IPS-18a (cell line): ENCODE measurements at regions not wholly inside any gene's neighbourhood (a gene's known extent, or its start where the extent isn't known, plus 50 kb on each side); places are given as distances from the start of the nearest gene placed in this dataset.
"Not testable (repeated sequence)": the region's sequence is repeated elsewhere in the genome, so short reads cannot be mapped to it uniquely, and the experiment has no call there.

Experiments
- H3K27ac ChIP-seq: one replicate; pipeline ENCODE4 v1.5.1; 2013; ENCODE audit warnings: low read length
- H3K27me3 ChIP-seq: one replicate; pipeline ENCODE4 v1.6.1; 2013; ENCODE audit warnings: mild to moderate bottlenecking, low read length; ENCODE audit not compliant: control insufficient read depth, insufficient read depth
- H3K36me3 ChIP-seq: one replicate; pipeline ENCODE4 v1.6.1; 2013; ENCODE audit warnings: low read depth, low read length; ENCODE audit not compliant: control insufficient read depth
- H3K4me1 ChIP-seq: one replicate; pipeline ENCODE4 v1.6.1; 2013; ENCODE audit warnings: low read depth, low read length; ENCODE audit not compliant: control insufficient read depth
- H3K4me3 ChIP-seq: one replicate; pipeline ENCODE4 v1.5.1; 2013; ENCODE audit warnings: low read length
- H3K9ac ChIP-seq: one replicate; pipeline ENCODE4 v1.6.1; 2013; ENCODE audit warnings: mild to moderate bottlenecking, low read length, moderate library complexity
- H3K9me3 ChIP-seq: one replicate; pipeline ENCODE4 v1.6.1; 2013; ENCODE audit warnings: low read depth, low read length; ENCODE audit not compliant: control insufficient read depth

GRCh38 chr7:106579086-106579485 lies 81.9 kb downstream of the CCDC71L start:
- not testable (repeated sequence) for H3K27me3 ChIP-seq, H3K9me3 ChIP-seq, H3K9ac ChIP-seq, H3K4me3 ChIP-seq, H3K4me1 ChIP-seq, H3K36me3 ChIP-seq, H3K27ac ChIP-seq

GRCh38 chr7:106575138-106575823 lies 85.7 kb downstream of the CCDC71L start:
- H3K9ac ChIP-seq, result no peak overlapping the region
- H3K36me3 ChIP-seq, result no peaks in the 10 kb centered on the region
- no peak overlapping the region for H3K4me3 ChIP-seq
- no peaks in the 10 kb centered on the region for H3K27me3 ChIP-seq
- no peaks in the 10 kb centered on the region for H3K9me3 ChIP-seq
- H3K27ac ChIP-seq, result no peak overlapping the region
- H3K4me1 ChIP-seq, result no peaks in the 10 kb centered on the region

- Histone ChIP-seq H3K4me3 (no peak overlapping the region), H3K4me1 (peaks cover 2% of the 10 kb centered on the region), H3K9me3 (no peaks in the 10 kb centered on the region), H3K27me3 (no peaks in the 10 kb centered on the region), H3K9ac (no peak overlapping the region), H3K27ac (no peak overlapping the region), H3K36me3 (no peaks in the 10 kb centered on the region)
Observed at GRCh38 chr7:106573738-106574137, 87.2 kb downstream of the CCDC71L start.

GRCh38 chr7:106573125-106573663 lies 87.8 kb downstream of the CCDC71L start:
- no peaks in the 10 kb centered on the region for H3K9me3 ChIP-seq
- no peaks in the 10 kb centered on the region for H3K36me3 ChIP-seq
- peaks cover 6% of the 10 kb centered on the region for H3K4me1 ChIP-seq
- no peak overlapping the region for H3K27ac ChIP-seq
- H3K27me3 ChIP-seq, result no peaks in the 10 kb centered on the region
- no peak overlapping the region for H3K9ac ChIP-seq
- no peak overlapping the region for H3K4me3 ChIP-seq

GRCh38 chr7:106572394-106573124 lies 88.4 kb downstream of the CCDC71L start:
- H3K4me3 ChIP-seq, result no peak overlapping the region
- no peak overlapping the region for H3K27ac ChIP-seq
- H3K9me3 ChIP-seq, result no peaks in the 10 kb centered on the region
- no peaks in the 10 kb centered on the region for H3K27me3 ChIP-seq
- no peak overlapping the region for H3K9ac ChIP-seq
- peaks cover 6% of the 10 kb centered on the region for H3K4me1 ChIP-seq
- H3K36me3 ChIP-seq, result no peaks in the 10 kb centered on the region

- no peaks in the 10 kb centered on the region for H3K9me3 ChIP-seq
- H3K9ac ChIP-seq, result no peak overlapping the region
- H3K27ac ChIP-seq, result no peak overlapping the region
- H3K4me3 ChIP-seq, result no peak overlapping the region
- H3K36me3 ChIP-seq, result no peaks in the 10 kb centered on the region
- peaks cover 6% of the 10 kb centered on the region for H3K4me1 ChIP-seq
- H3K27me3 ChIP-seq, result no peaks in the 10 kb centered on the region
Observed at GRCh38 chr7:106571563-106571962, 89.4 kb downstream of the CCDC71L start.

GRCh38 chr7:106570948-106571418 lies 90.0 kb downstream of the CCDC71L start:
- H3K9ac ChIP-seq, result no peak overlapping the region
- no peak overlapping the region for H3K27ac ChIP-seq
- no peaks in the 10 kb centered on the region for H3K27me3 ChIP-seq

GRCh38 chr7:106570146-106570545 lies 90.8 kb downstream of the CCDC71L start:
- no peak overlapping the region for H3K9ac ChIP-seq
- H3K27me3 ChIP-seq, result no peaks in the 10 kb centered on the region
- no peaks in the 10 kb centered on the region for H3K9me3 ChIP-seq
- no peak overlapping the region for H3K27ac ChIP-seq
- no peaks in the 10 kb centered on the region for H3K36me3 ChIP-seq
- H3K4me3 ChIP-seq, result no peak overlapping the region
- H3K4me1 ChIP-seq, result peaks cover 6% of the 10 kb centered on the region

More at GRCh38 chr7:106570948-106571418, 90.0 kb downstream of the CCDC71L start:
- no peaks in the 10 kb centered on the region for H3K36me3 ChIP-seq
- peaks cover 6% of the 10 kb centered on the region for H3K4me1 ChIP-seq
- H3K9me3 ChIP-seq, result no peaks in the 10 kb centered on the region
- H3K4me3 ChIP-seq, result no peak overlapping the region

- H3K9me3 ChIP-seq, result no peaks in the 10 kb centered on the region
- H3K9ac ChIP-seq, result no peak overlapping the region
- no peak overlapping the region for H3K27ac ChIP-seq
- H3K27me3 ChIP-seq, result no peaks in the 10 kb centered on the region
- H3K4me3 ChIP-seq, result no peak overlapping the region
- H3K4me1 ChIP-seq, result peaks cover 6% of the 10 kb centered on the region
- H3K36me3 ChIP-seq, result no peaks in the 10 kb centered on the region
Observed at GRCh38 chr7:106569500-106569929, 91.4 kb downstream of the CCDC71L start.

GRCh38 chr7:106568680-106569499 lies 92.1 kb downstream of the CCDC71L start:
- Histone ChIP-seq H3K9ac (no peak overlapping the region), H3K27me3 (no peaks in the 10 kb centered on the region), H3K27ac (no peak overlapping the region), H3K36me3 (no peaks in the 10 kb centered on the region), H3K9me3 (no peaks in the 10 kb centered on the region), H3K4me1 (peaks cover 6% of the 10 kb centered on the region), H3K4me3 (no peak overlapping the region)

- Histone ChIP-seq H3K4me3 (no peak overlapping the region), H3K9me3 (no peaks in the 10 kb centered on the region), H3K9ac (no peak overlapping the region), H3K27me3 (no peaks in the 10 kb centered on the region), H3K36me3 (no peaks in the 10 kb centered on the region), H3K4me1 (peaks cover 6% of the 10 kb centered on the region), H3K27ac (no peak overlapping the region)
Observed at GRCh38 chr7:106568002-106568679, 92.8 kb downstream of the CCDC71L start.
